KMS-11 (cell line): ENCODE measurements at regions not wholly inside any gene's neighbourhood (a gene's known extent, or its start where the extent isn't known, plus 50 kb on each side); places are given as distances from the start of the nearest gene placed in this dataset.

ENCODE experiments used
- H2AFZ ChIP-seq: fragments of 200-600 bp; sonication (generic); 2 replicates; pipeline ENCODE4 v1.6.1; 2016; ENCODE audit warnings: antibody characterized with exemption, mixed run types, low read depth
- H3K27ac ChIP-seq: fragments of 200-600 bp; sonication (generic); 2 replicates; pipeline ENCODE4 v1.6.1; 2016; ENCODE audit warnings: mild to moderate bottlenecking, mixed run types
- H3K27me3 ChIP-seq: fragments of 200-600 bp; sonication (generic); 2 replicates; pipeline ENCODE4 v1.6.1; 2017; ENCODE audit warnings: mild to moderate bottlenecking, low read depth, mixed run types, moderate library complexity; ENCODE audit not compliant: insufficient read depth
- H3K36me3 ChIP-seq: fragments of 200-600 bp; sonication (generic); 2 replicates; pipeline ENCODE4 v1.6.1; 2017; ENCODE audit warnings: mild to moderate bottlenecking, mixed run types; ENCODE audit not compliant: insufficient read depth
- H3K4me1 ChIP-seq: fragments of 200-600 bp; sonication (generic); 2 replicates; pipeline ENCODE4 v1.6.1; 2016; ENCODE audit warnings: mild to moderate bottlenecking, low read depth, mixed run types; ENCODE audit not compliant: poor library complexity, severe bottlenecking
- H3K4me2 ChIP-seq: fragments of 200-600 bp; sonication (generic); 2 replicates; pipeline ENCODE4 v1.7.0; 2016; ENCODE audit warnings: mild to moderate bottlenecking, mixed run types
- H3K4me3 ChIP-seq: fragments of 200-600 bp; sonication (generic); IDR thresholded peaks from 2 replicates; pipeline ENCODE4 v1.6.1; 2017; ENCODE audit warnings: low read depth, low read length, mixed read lengths; ENCODE audit not compliant: insufficient read depth
- H3K79me2 ChIP-seq: fragments of 200-600 bp; sonication (generic); 2 replicates; pipeline ENCODE4 v1.6.1; 2016; ENCODE audit warnings: low read depth, mixed run types; ENCODE audit not compliant: insufficient read depth
- H3K9ac ChIP-seq: fragments of 200-600 bp; sonication (generic); 2 replicates; pipeline ENCODE4 v1.6.1; 2016; ENCODE audit warnings: mild to moderate bottlenecking, mixed run types
- H4K20me1 ChIP-seq: fragments of 200-600 bp; sonication (generic); 2 replicates; pipeline ENCODE4 v1.6.1; 2016; ENCODE audit warnings: mild to moderate bottlenecking, mixed run types; ENCODE audit not compliant: insufficient read depth
- TF ChIP-seq, protein P1 (sequence below): fragments of 200-600 bp; sonication (generic); conservative IDR thresholded peaks from 2 replicates; pipeline ENCODE4 v1.6.1; 2017; ENCODE audit warnings: low read depth, mild to moderate bottlenecking, antibody characterized with exemption, low read length, moderate library complexity, mixed read lengths

DNA sequence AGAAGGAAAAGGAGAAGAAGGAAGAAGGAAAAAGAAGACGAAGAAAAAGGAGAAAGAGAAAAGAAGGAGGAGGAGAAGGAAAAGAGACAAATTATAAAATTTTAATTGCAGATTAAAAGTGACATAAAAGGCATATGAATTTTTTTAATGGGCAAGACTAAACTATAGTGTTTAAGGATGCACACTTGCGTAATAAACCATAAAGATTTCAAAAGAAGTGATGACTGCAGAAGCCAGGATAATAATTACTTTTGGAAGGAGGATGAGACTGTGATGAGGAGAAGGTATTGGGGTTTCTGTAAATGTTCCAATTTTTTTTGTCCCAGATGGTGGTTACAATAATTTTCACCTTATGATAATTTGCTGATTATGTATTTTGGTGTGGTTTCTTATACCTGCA is 243.1 kb upstream of the PKN2 start:
- H3K4me1 ChIP-seq = no peaks in the 10 kb centered on the region

GRCh38 chr1:88451856-88452255 is 232.2 kb upstream of the PKN2 start:
- no peaks in the 10 kb centered on the region for H3K27me3 ChIP-seq
- no peak overlapping the region for H3K4me3 ChIP-seq
- H2AFZ ChIP-seq = no peak overlapping the region
- H4K20me1 ChIP-seq = no peaks in the 10 kb centered on the region
- no peaks in the 10 kb centered on the region for H3K79me2 ChIP-seq
- H3K27ac ChIP-seq = no peak overlapping the region
- H3K36me3 ChIP-seq = no peaks in the 10 kb centered on the region
- TF ChIP-seq, protein P1, sequence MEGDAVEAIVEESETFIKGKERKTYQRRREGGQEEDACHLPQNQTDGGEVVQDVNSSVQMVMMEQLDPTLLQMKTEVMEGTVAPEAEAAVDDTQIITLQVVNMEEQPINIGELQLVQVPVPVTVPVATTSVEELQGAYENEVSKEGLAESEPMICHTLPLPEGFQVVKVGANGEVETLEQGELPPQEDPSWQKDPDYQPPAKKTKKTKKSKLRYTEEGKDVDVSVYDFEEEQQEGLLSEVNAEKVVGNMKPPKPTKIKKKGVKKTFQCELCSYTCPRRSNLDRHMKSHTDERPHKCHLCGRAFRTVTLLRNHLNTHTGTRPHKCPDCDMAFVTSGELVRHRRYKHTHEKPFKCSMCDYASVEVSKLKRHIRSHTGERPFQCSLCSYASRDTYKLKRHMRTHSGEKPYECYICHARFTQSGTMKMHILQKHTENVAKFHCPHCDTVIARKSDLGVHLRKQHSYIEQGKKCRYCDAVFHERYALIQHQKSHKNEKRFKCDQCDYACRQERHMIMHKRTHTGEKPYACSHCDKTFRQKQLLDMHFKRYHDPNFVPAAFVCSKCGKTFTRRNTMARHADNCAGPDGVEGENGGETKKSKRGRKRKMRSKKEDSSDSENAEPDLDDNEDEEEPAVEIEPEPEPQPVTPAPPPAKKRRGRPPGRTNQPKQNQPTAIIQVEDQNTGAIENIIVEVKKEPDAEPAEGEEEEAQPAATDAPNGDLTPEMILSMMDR = no peak
- H3K4me1 ChIP-seq = no peaks in the 10 kb centered on the region
- no peak overlapping the region for H3K4me2 ChIP-seq
- no peak overlapping the region for H3K9ac ChIP-seq

More for the DNA sequence above, 243.1 kb upstream of the PKN2 start:
- no peak overlapping the region for H3K4me2 ChIP-seq
- no peaks in the 10 kb centered on the region for H3K79me2 ChIP-seq
- TF ChIP-seq, protein P1 = no peak
- H4K20me1 ChIP-seq = no peaks in the 10 kb centered on the region
- H3K9ac ChIP-seq = no peak overlapping the region
- H3K27ac ChIP-seq = no peak overlapping the region
- no peak overlapping the region for H3K4me3 ChIP-seq
- H3K27me3 ChIP-seq = no peaks in the 10 kb centered on the region
- H3K36me3 ChIP-seq = no peaks in the 10 kb centered on the region
- no peak overlapping the region for H2AFZ ChIP-seq

DNA sequence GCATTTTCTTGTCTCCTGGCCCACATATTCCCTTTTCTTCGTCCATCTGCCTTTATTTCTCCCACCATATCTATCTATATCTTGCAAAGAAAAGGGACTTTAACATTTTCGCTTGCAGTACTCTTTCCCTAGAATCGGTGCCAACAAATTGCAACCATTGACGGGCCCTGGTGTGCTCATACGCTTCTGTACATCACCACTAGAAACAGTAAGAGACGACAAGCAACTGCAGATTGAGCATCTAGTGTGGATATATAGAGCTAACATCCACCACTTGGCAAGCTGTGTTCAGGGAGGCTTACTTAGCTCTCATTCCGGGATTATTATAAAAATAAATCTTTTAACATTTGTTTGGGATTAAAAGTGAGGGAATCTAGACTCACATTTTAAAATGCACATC is 230.8 kb upstream of the PKN2 start:
- H3K27me3 ChIP-seq = no peaks in the 10 kb centered on the region
- H3K79me2 ChIP-seq = no peaks in the 10 kb centered on the region
- H3K4me3 ChIP-seq = no peak overlapping the region
- no peak overlapping the region for H3K27ac ChIP-seq
- no peaks in the 10 kb centered on the region for H3K4me1 ChIP-seq
- H3K9ac ChIP-seq = no peak overlapping the region
- H3K4me2 ChIP-seq = no peak overlapping the region
- TF ChIP-seq, protein P1 = no peak
- H2AFZ ChIP-seq = no peak overlapping the region
- H3K36me3 ChIP-seq = no peaks in the 10 kb centered on the region
- H4K20me1 ChIP-seq = no peaks in the 10 kb centered on the region

DNA sequence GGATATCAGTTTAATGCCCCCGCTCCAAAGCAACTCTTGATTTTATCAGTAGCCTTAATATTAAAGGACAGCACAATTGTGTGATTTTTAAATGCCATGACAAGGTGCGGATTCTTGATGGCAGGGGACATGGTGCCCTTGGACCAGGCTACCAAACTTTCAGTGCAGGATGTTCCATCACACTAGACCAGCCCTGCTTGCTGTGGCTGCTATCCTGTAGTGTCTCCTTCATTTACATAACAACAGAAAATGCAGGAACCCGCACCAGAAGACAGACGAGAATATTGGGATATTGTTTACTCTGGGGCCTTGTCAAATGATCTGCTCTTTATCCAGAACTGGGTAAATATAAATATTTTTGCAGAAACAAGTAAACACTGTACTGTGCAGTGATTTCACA is 229.3 kb upstream of the PKN2 start:
- H3K36me3 ChIP-seq = no peaks in the 10 kb centered on the region
- H3K4me1 ChIP-seq = no peaks in the 10 kb centered on the region
- H3K27me3 ChIP-seq = no peaks in the 10 kb centered on the region
- H3K9ac ChIP-seq = no peak overlapping the region
- H3K27ac ChIP-seq = no peak overlapping the region
- H4K20me1 ChIP-seq = no peaks in the 10 kb centered on the region
- H2AFZ ChIP-seq = no peak overlapping the region
- H3K79me2 ChIP-seq = no peaks in the 10 kb centered on the region
- no peak overlapping the region for H3K4me2 ChIP-seq
- no peak overlapping the region for H3K4me3 ChIP-seq
- TF ChIP-seq, protein P1 = no peak
